Natural killer cell treated with Interleukin-12 subunit alpha and Interleukin-12 subunit beta and Interleukin-15 and Interleukin-18, amount 100 ng/mL, for 72 hours (primary cell): ENCODE measurements at regions not wholly inside any gene's neighbourhood (a gene's known extent, or its start where the extent isn't known, plus 50 kb on each side); places are given as distances from the start of the nearest gene placed in this dataset.
"Not testable (repeated sequence)": the region's sequence is repeated elsewhere in the genome, so short reads cannot be mapped to it uniquely, and the experiment has no call there.

Experiments
- ATAC-seq, 2 donors: fragments of 150-1000 bp; cut with Tn5 transposase in 1 of 2; sonication (Bioruptor Pico), chemical (Tn5 transposase) in 1 of 2; 2 replicates each; pipeline ENCODE4 v1.10.0; 2021
- DNase-seq: peaks from one replicate; pipeline ENCODE4 v3.0.0; 2022; ENCODE audit warnings: low spot score
- H3K27ac Mint-ChIP-seq, 2 donors: 1 replicate in 1 of 2; 2 replicates in 1 of 2; pipeline ENCODE4 v1.8.0; 2022; ENCODE audit warnings: mixed read lengths in 2 of 2, mild to moderate bottlenecking in 1 of 2, moderate library complexity in 1 of 2
- H3K27me3 Mint-ChIP-seq, 2 donors: 1 replicate in 1 of 2; 2 replicates in 1 of 2; pipeline ENCODE4 v1.8.0; 2022; ENCODE audit warnings: mixed read lengths in 2 of 2
- H3K36me3 Mint-ChIP-seq: one replicate; pipeline ENCODE4 v1.8.0; 2022; ENCODE audit warnings: mixed read lengths
- H3K4me1 Mint-ChIP-seq, 2 donors: 1 replicate in 1 of 2; 2 replicates in 1 of 2; pipeline ENCODE4 v1.8.0; 2022; ENCODE audit warnings: low read depth in 2 of 2, mixed read lengths in 2 of 2, mild to moderate bottlenecking in 1 of 2
- H3K4me3 Mint-ChIP-seq: one replicate; pipeline ENCODE4 v1.8.0; 2022; ENCODE audit warnings: mixed read lengths
- H3K9me3 Mint-ChIP-seq: 2 replicates; pipeline ENCODE4 v1.8.0; 2022; ENCODE audit warnings: mixed read lengths

- Mint-ChIP-seq H3K4me3 (no peak overlapping the region), H3K4me1 (no peaks in the 10 kb centered on the region), H3K36me3 (no peaks in the 10 kb centered on the region), H3K27ac (no peak overlapping the region), H3K27me3 (no peaks in the 10 kb centered on the region), H3K9me3 (peaks cover 6% of the 10 kb centered on the region)
- ATAC-seq = no peak
- no peak for DNase-seq
Measured at GRCh38 chr6:113364766-113365165, 492.4 kb upstream of the MARCKS start.

GRCh38 chr6:113365191-113365590 lies 492.0 kb upstream of the MARCKS start:
- H3K9me3 Mint-ChIP-seq = peaks cover 6% of the 10 kb centered on the region
- no peaks in the 10 kb centered on the region for H3K27me3 Mint-ChIP-seq
- no peaks in the 10 kb centered on the region for H3K4me1 Mint-ChIP-seq
- H3K27ac Mint-ChIP-seq = no peak overlapping the region
- ATAC-seq (no peak), DNase-seq (no peak)
- H3K4me3 Mint-ChIP-seq = no peak overlapping the region
- H3K36me3 Mint-ChIP-seq = no peaks in the 10 kb centered on the region

DNA sequence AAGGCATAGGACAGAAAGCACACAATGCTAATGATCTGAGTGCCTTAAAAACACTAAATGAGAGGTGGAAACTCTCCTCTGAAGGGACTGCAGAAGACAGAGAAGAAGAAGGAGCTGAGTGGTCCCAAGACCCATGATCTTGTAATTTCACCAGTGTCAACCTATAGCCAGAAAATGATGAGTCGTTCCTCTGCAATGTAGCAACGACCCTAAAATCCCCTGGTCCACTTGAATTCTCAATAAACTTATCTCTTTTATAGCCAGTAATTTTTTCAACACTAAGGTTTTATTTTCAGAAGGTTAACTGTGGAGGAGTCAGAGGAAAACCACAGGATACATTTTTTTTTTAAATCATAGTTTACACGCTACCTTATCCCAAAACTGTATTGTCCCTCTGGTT lies 490.6 kb upstream of the MARCKS start:
- DNase-seq = no peak
- ATAC-seq = no peak
- Mint-ChIP-seq H3K4me3 (no peak overlapping the region), H3K4me1 (no peaks in the 10 kb centered on the region), H3K27me3 (no peaks in the 10 kb centered on the region), H3K9me3 (peaks cover 6% of the 10 kb centered on the region), H3K27ac (no peak overlapping the region), H3K36me3 (no peaks in the 10 kb centered on the region)

- DNase-seq (no peak), ATAC-seq (no peak)
- no peak overlapping the region for H3K4me3 Mint-ChIP-seq
- H3K9me3 Mint-ChIP-seq = peaks cover 8% of the 10 kb centered on the region
- H3K36me3 Mint-ChIP-seq = no peaks in the 10 kb centered on the region
- no peaks in the 10 kb centered on the region for H3K27me3 Mint-ChIP-seq
- no peak overlapping the region for H3K27ac Mint-ChIP-seq
- H3K4me1 Mint-ChIP-seq = no peaks in the 10 kb centered on the region
Measured at GRCh38 chr6:113370508-113371502, 486.3 kb upstream of the MARCKS start.

DNA sequence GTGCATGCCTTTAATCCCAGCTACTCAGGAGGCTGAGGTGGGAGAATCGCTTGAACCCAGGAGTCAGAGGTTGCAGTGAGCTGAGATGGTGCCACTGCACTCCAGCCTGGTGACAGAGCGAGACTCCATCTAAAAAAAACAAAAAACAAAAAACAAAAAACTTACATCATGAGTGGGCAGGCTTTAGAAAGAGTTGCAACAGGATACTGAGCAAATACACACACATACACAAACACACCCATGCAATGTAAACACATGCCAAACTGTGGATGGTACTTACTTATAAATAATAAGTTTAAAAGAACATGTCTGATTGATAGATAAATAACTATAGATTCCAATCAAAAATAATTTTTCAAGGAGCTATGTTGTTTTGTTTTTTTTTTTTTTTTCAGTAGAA lies 481.7 kb upstream of the MARCKS start:
- not testable (repeated sequence) for H3K4me3 Mint-ChIP-seq, H3K27ac Mint-ChIP-seq, H3K27me3 Mint-ChIP-seq, H3K4me1 Mint-ChIP-seq, ATAC-seq, H3K36me3 Mint-ChIP-seq, H3K9me3 Mint-ChIP-seq, DNase-seq

DNA sequence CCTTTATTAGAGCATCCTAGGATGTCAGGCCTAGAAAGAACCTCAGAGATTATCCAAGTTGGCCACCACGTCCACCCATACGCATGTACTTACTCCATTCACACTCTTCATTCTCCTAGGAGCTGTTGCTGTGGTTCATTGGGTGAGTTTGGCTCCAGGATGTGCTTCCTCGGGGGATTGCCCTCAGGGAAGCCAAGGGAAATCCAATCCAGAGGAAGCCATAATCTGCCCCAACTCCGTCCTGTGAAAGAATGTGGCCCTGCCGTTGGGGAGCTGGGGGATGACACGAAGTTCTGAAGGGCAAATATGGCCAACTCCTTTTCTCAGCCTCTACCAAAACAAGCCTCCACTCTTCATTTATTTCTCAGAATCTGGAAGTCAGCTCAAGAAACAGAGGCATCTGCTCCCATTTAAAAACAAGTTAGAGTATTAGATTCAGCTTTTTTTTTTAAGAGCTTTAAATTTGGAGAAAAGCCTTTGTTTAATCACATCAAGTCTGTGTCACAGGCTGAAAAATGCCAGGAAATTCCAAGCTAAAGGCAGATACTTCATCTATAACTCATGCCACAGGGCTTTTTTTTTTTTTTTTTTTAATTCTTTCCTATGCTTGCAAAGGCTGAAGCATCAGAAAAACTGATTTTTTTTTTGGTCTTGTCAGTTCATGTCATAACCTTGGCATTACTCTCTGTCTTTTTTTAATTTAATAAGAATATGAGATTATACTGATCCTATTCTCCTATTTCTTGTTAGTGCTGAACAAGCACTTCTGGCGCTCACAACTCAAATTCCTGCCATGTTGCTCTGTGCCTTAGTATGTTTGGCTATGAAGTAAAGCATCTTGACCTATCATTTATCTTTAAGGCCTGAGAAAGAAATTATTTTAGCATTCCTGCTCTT lies 480.9 kb upstream of the MARCKS start:
- peaks cover 10% of the 10 kb centered on the region for H3K9me3 Mint-ChIP-seq

DNA sequence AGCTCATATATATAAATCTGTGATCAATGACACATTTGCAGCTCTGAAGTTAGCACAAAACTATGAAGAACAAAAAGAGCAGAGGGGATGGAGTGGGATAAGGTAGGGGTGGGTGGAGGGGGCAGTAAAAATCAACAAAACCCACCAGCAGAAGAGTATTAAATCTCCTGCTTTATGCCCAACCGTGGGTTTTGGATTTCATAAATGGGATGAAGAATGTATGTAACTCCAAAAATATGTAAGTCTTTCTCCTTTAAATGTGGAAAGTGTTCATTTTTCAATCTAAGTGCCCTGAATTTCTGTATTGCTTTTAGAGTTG lies 480.3 kb upstream of the MARCKS start:
- Mint-ChIP-seq H3K9me3 (peaks cover 10% of the 10 kb centered on the region), H3K27me3 (no peaks in the 10 kb centered on the region), H3K4me1 (no peaks in the 10 kb centered on the region), H3K36me3 (no peaks in the 10 kb centered on the region), H3K27ac (no peak overlapping the region), H3K4me3 (no peak overlapping the region)
- no peak for ATAC-seq
- no peak for DNase-seq

More for the DNA sequence above, 480.9 kb upstream of the MARCKS start:
- ATAC-seq (no peak), DNase-seq (no peak)
- no peak overlapping the region for H3K4me3 Mint-ChIP-seq
- no peak overlapping the region for H3K27ac Mint-ChIP-seq
- H3K36me3 Mint-ChIP-seq = no peaks in the 10 kb centered on the region
- no peaks in the 10 kb centered on the region for H3K4me1 Mint-ChIP-seq
- H3K27me3 Mint-ChIP-seq = no peaks in the 10 kb centered on the region

- ATAC-seq (no peak), DNase-seq (no peak)
- Mint-ChIP-seq H3K4me1 (no peaks in the 10 kb centered on the region), H3K9me3 (peaks cover 10% of the 10 kb centered on the region), H3K36me3 (no peaks in the 10 kb centered on the region), H3K4me3 (no peak overlapping the region), H3K27ac (no peak overlapping the region), H3K27me3 (no peaks in the 10 kb centered on the region)
Measured at GRCh38 chr6:113377362-113377942, 479.7 kb upstream of the MARCKS start.

GRCh38 chr6:113380591-113380990 lies 476.6 kb upstream of the MARCKS start:
- H3K4me1 Mint-ChIP-seq = no peaks in the 10 kb centered on the region
- DNase-seq (no peak), ATAC-seq (no peak)
- H3K9me3 Mint-ChIP-seq = peaks cover 4% of the 10 kb centered on the region
- H3K36me3 Mint-ChIP-seq = no peaks in the 10 kb centered on the region
- no peaks in the 10 kb centered on the region for H3K27me3 Mint-ChIP-seq
- no peak overlapping the region for H3K4me3 Mint-ChIP-seq
- no peak overlapping the region for H3K27ac Mint-ChIP-seq

DNA sequence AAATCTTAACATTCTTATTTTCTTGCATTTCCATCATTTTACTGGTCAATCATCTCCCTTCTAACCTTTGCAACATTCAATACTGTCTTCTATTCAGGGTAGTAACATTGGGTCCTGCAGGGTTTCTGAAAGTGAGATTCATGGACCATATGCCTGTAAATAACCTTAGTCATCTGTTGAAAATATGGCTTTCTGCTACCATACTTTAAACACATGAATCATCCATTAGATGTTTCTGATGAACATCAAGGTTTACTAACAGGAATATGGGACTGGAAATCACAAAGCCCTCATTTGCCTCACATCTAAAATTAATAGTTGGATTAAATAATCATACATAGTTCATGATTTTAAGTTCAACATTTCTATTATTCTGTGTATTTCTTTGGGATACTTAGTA lies 475.9 kb upstream of the MARCKS start:
- ATAC-seq (no peak), DNase-seq (no peak)
- no peaks in the 10 kb centered on the region for H3K4me1 Mint-ChIP-seq
- peaks cover 4% of the 10 kb centered on the region for H3K9me3 Mint-ChIP-seq
- H3K36me3 Mint-ChIP-seq = no peaks in the 10 kb centered on the region
- H3K27me3 Mint-ChIP-seq = no peaks in the 10 kb centered on the region
- H3K27ac Mint-ChIP-seq = no peak overlapping the region
- H3K4me3 Mint-ChIP-seq = no peak overlapping the region

GRCh38 chr6:113381959-113382358 lies 475.2 kb upstream of the MARCKS start:
- H3K4me1 Mint-ChIP-seq = no peaks in the 10 kb centered on the region
- no peaks in the 10 kb centered on the region for H3K27me3 Mint-ChIP-seq
- peaks cover 4% of the 10 kb centered on the region for H3K9me3 Mint-ChIP-seq
- ATAC-seq = no peak
- no peak for DNase-seq
- H3K36me3 Mint-ChIP-seq = no peaks in the 10 kb centered on the region
- no peak overlapping the region for H3K27ac Mint-ChIP-seq
- H3K4me3 Mint-ChIP-seq = no peak overlapping the region

DNA sequence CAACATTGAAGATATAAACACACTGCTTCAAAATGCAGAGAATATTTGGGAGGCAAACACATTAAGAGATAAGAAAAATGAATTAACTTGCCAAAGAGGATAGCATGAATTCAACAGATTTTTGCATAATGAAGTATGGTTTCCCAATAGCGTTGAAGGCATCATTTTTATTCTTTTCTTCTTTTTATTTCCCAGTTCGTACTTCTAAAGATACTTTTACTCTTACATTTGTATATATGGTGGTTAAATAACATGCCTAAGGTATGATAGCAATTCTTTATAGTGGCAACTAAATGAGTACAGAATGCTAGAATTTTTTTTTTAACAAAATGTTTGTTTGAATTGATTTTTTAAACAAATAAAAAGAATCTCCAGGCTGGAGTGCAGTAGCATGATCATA lies 473.4 kb upstream of the MARCKS start:
- Mint-ChIP-seq H3K9me3 (no peaks in the 10 kb centered on the region), H3K27me3 (no peaks in the 10 kb centered on the region), H3K4me1 (no peaks in the 10 kb centered on the region), H3K36me3 (no peaks in the 10 kb centered on the region), H3K4me3 (no peak overlapping the region), H3K27ac (no peak overlapping the region)
- ATAC-seq = no peak
- DNase-seq = no peak

DNA sequence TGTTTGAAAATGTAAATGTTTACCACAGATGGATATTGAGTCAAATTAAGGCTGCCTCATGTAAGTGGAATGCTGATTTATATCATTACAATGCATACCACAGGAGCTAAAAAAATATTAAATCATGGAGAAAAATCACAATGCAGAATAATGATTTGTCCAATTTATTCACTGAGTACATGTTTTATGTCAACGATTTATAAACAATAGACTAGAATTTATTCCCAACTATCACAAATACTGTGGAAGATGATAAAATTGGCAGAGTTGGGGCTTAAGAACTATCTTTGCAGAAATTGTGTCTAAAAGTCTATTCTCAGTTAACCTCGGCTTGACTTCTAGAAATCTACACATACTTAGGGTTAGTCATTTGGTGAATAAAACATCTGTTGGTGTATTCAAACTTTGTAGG lies 472.1 kb upstream of the MARCKS start:
- Mint-ChIP-seq H3K4me3 (no peak overlapping the region), H3K27ac (no peak overlapping the region), H3K4me1 (no peaks in the 10 kb centered on the region), H3K27me3 (no peaks in the 10 kb centered on the region), H3K36me3 (no peaks in the 10 kb centered on the region), H3K9me3 (no peaks in the 10 kb centered on the region)
- no peak for ATAC-seq
- DNase-seq = no peak

DNA sequence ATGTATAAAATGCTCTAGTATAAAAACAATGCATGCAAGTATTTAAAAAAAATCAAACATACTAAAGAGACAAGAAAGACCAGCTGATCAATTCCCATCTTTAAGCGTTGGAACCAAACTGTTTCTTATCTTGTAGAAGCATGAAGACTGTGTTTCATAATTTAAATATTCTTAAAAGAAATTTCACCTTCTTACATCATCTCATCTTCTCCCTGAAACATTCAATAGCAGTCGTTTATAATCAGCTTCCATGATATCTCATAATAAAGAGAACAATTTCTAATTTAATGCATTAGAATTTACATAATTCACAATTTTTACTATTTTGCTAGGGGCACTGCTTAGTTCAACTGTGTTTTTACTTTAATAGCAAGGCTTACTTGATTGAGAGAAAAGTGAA lies 468.1 kb upstream of the MARCKS start:
- Mint-ChIP-seq H3K4me3 (no peak overlapping the region), H3K4me1 (no peaks in the 10 kb centered on the region), H3K36me3 (no peaks in the 10 kb centered on the region), H3K27ac (no peak overlapping the region), H3K27me3 (no peaks in the 10 kb centered on the region), H3K9me3 (no peaks in the 10 kb centered on the region)
- DNase-seq (no peak), ATAC-seq (no peak)
